Stimulated activated naive CD8-positive, alpha-beta T cell treated with anti-CD3 and anti-CD28 coated beads, Interleukin-15, Interleukin-2, amounts not matched to agents 100 U/mL and 50 U/mL, for 24 hours (primary cell): ENCODE measurements at regions not wholly inside any gene's neighbourhood (a gene's known extent, or its start where the extent isn't known, plus 50 kb on each side); places are given as distances from the start of the nearest gene placed in this dataset.
"Not testable (repeated sequence)": the region's sequence is repeated elsewhere in the genome, so short reads cannot be mapped to it uniquely, and the experiment has no call there.

Experiments used
- ATAC-seq: fragments of 150-1000 bp; cut with Tn5 transposase; one replicate; pipeline ENCODE4 v1.10.0; 2021
- DNase-seq: peaks from one replicate; pipeline ENCODE4 v3.0.0; 2021

GRCh38 chr4:141290771-141291170 is 70.1 kb downstream of the ZNF330 start:
- no peak for ATAC-seq
- no peak for DNase-seq

- no peak for ATAC-seq
- DNase-seq: no peak
Measured at GRCh38 chr4:141294306-141294705, 73.6 kb downstream of the ZNF330 start.

- DNase-seq (no peak), ATAC-seq (no peak)
Measured at GRCh38 chr4:141301216-141301615, 80.5 kb downstream of the ZNF330 start.

GRCh38 chr4:141302924-141303323 is 82.2 kb downstream of the ZNF330 start:
- ATAC-seq: no peak
- no peak for DNase-seq

GRCh38 chr4:141304346-141304745 is 83.7 kb downstream of the ZNF330 start:
- DNase-seq (no peak), ATAC-seq (no peak)

- no peak for DNase-seq
- no peak for ATAC-seq
Measured at GRCh38 chr4:141306331-141306730, 85.6 kb downstream of the ZNF330 start.

GRCh38 chr4:141307241-141307689 is 86.6 kb downstream of the ZNF330 start:
- DNase-seq: peak; percentile 70
- ATAC-seq: peak; percentile 96

- ATAC-seq (no peak), DNase-seq (no peak)
Measured at GRCh38 chr4:141309874-141310273, 89.2 kb downstream of the ZNF330 start.

- no peak for ATAC-seq
Measured at GRCh38 chr4:141311246-141312204, 90.8 kb downstream of the ZNF330 start.

GRCh38 chr4:141314627-141315026 is 93.9 kb downstream of the ZNF330 start:
- DNase-seq (no peak), ATAC-seq (no peak)

More at GRCh38 chr4:141311246-141312204, 90.8 kb downstream of the ZNF330 start:
- no peak for DNase-seq

GRCh38 chr4:141328560-141329173 is 108.0 kb downstream of the ZNF330 start:
- no peak for ATAC-seq
- no peak for DNase-seq

- DNase-seq (no peak), ATAC-seq (no peak)
Measured at GRCh38 chr4:141329174-141329569, 108.5 kb downstream of the ZNF330 start.

GRCh38 chr4:141330616-141331015 is 109.9 kb downstream of the ZNF330 start:
- DNase-seq (no peak), ATAC-seq (no peak)

- ATAC-seq (no peak), DNase-seq (no peak)
Measured at GRCh38 chr4:141331534-141332358, 111.1 kb downstream of the ZNF330 start.

- not testable (repeated sequence) for DNase-seq, ATAC-seq
Measured at GRCh38 chr4:141332359-141333181, 111.9 kb downstream of the ZNF330 start.

GRCh38 chr4:141333456-141334230 is 112.9 kb downstream of the ZNF330 start:
- ATAC-seq, DNase-seq: not testable (repeated sequence)

- no peak for DNase-seq
- no peak for ATAC-seq
Measured at GRCh38 chr4:141335166-141335565, 114.5 kb downstream of the ZNF330 start.

- no peak for ATAC-seq
- DNase-seq: no peak
Measured at GRCh38 chr4:141338238-141338637, 117.5 kb downstream of the ZNF330 start.

GRCh38 chr4:141339391-141339790 is 118.7 kb downstream of the ZNF330 start:
- DNase-seq: no peak
- no peak for ATAC-seq

GRCh38 chr4:141339966-141340365 is 119.3 kb downstream of the ZNF330 start:
- no peak for DNase-seq
- ATAC-seq: no peak

- DNase-seq: no peak
- ATAC-seq: no peak
Measured at GRCh38 chr4:141340458-141340857, 119.8 kb downstream of the ZNF330 start.
